CD4-positive, CD25-positive, alpha-beta regulatory T cell (primary cell): ENCODE measurements at regions not wholly inside any gene's neighbourhood (a gene's known extent, or its start where the extent isn't known, plus 50 kb on each side); places are given as distances from the start of the nearest gene placed in this dataset.

ENCODE experiments used
- ATAC-seq, 2 donors: fragments of 150-1000 bp; cut with Tn5 transposase; one replicate each; pipeline ENCODE4 v1.10.0; 2021; ENCODE audit warnings: low read depth in 2 of 2, moderate number of reproducible peaks in 2 of 2, moderate library complexity in 1 of 2
- DNase-seq, 3 donors: peaks; one replicate each; pipeline versions ENCODE4 v3.0.0 to v3.0.0-alpha.2; 2012 to 2022; ENCODE audit warnings: mixed read lengths in 1 of 3
- H3K27ac ChIP-seq: one replicate; pipeline ENCODE4 v1.7.0; 2013; ENCODE audit warnings: mild to moderate bottlenecking, low read length; ENCODE audit not compliant: insufficient read depth, poor library complexity, severe bottlenecking
- H3K27me3 ChIP-seq: one replicate; pipeline ENCODE4 v1.7.0; 2013; ENCODE audit warnings: low read length; ENCODE audit not compliant: control insufficient read depth, insufficient read depth
- H3K36me3 ChIP-seq: one replicate; pipeline ENCODE4 v1.7.0; 2013; ENCODE audit warnings: mild to moderate bottlenecking, low read length, moderate library complexity; ENCODE audit not compliant: control insufficient read depth, insufficient read depth
- H3K4me1 ChIP-seq: 2 replicates; pipeline ENCODE4 v1.7.0; 2013; ENCODE audit warnings: mild to moderate bottlenecking, low read length; ENCODE audit not compliant: insufficient read depth, control insufficient read depth, poor library complexity, severe bottlenecking
- H3K4me3 ChIP-seq: one replicate; pipeline ENCODE4 v1.7.0; 2013; ENCODE audit warnings: low read depth, mild to moderate bottlenecking, low read length, moderate library complexity
- H3K9me3 ChIP-seq, 2 experiments: 1 replicate in 1 of 2; 2 replicates in 1 of 2; pipeline ENCODE4 v1.7.0; 2013; ENCODE audit warnings: low read length in 2 of 2, mild to moderate bottlenecking in 1 of 2, moderate library complexity in 1 of 2; ENCODE audit not compliant: control insufficient read depth in 2 of 2
- H3K27ac Mint-ChIP-seq, 3 donors: one replicate each; pipeline ENCODE4 v1.8.0; 2020 to 2022; ENCODE audit warnings: mild to moderate bottlenecking in 3 of 3, mixed read lengths in 3 of 3, moderate library complexity in 2 of 3
- H3K27me3 Mint-ChIP-seq: one replicate; pipeline ENCODE4 v1.8.0; 2022; ENCODE audit warnings: mild to moderate bottlenecking, mixed read lengths
- H3K36me3 Mint-ChIP-seq: one replicate; pipeline ENCODE4 v1.8.0; 2020; ENCODE audit warnings: mixed read lengths
- H3K4me1 Mint-ChIP-seq, 4 donors: one replicate each; pipeline ENCODE4 v1.8.0; 2020 to 2022; ENCODE audit warnings: mixed read lengths in 4 of 4, mild to moderate bottlenecking in 1 of 4
- H3K4me3 Mint-ChIP-seq, 4 donors: one replicate each; pipeline ENCODE4 v1.8.0; 2020 to 2022; ENCODE audit warnings: mild to moderate bottlenecking in 4 of 4, mixed read lengths in 4 of 4, moderate library complexity in 3 of 4
- H3K9me3 Mint-ChIP-seq, 7 donors: one replicate each; pipeline ENCODE4 v1.8.0; 2020 to 2022; ENCODE audit warnings: mixed read lengths in 7 of 7, mild to moderate bottlenecking in 3 of 7, moderate library complexity in 2 of 7

GRCh38 chr14:49366416-49366815, 219.8 kb downstream of the RPS29 start:
- ATAC-seq (no peak), DNase-seq (no peak)
- H3K36me3 Mint-ChIP-seq, result no peaks in the 10 kb centered on the region
- Histone ChIP-seq H3K9me3 (no peaks in the 10 kb centered on the region), H3K27ac (no peak overlapping the region), H3K27me3 (no peaks in the 10 kb centered on the region), H3K4me1 (no peaks in the 10 kb centered on the region), H3K4me3 (no peak overlapping the region), H3K36me3 (no peaks in the 10 kb centered on the region)
- no peak overlapping the region for H3K27ac Mint-ChIP-seq
- H3K9me3 Mint-ChIP-seq, result peaks cover 0 to 7% (median 0%) of the 10 kb centered on the region in 7 donors
- no peak overlapping the region for H3K4me3 Mint-ChIP-seq
- no peaks in the 10 kb centered on the region for H3K4me1 Mint-ChIP-seq
- no peaks in the 10 kb centered on the region for H3K27me3 Mint-ChIP-seq

GRCh38 chr14:49364752-49365117, 221.4 kb downstream of the RPS29 start:
- Mint-ChIP-seq H3K27me3 (no peaks in the 10 kb centered on the region), H3K9me3 (peaks cover 0 to 17% (median 0%) of the 10 kb centered on the region in 7 donors), H3K27ac (no peak overlapping the region), H3K4me3 (no peak overlapping the region), H3K4me1 (no peaks in the 10 kb centered on the region), H3K36me3 (no peaks in the 10 kb centered on the region)
- Histone ChIP-seq H3K4me3 (no peak overlapping the region), H3K9me3 (no peaks in the 10 kb centered on the region), H3K27ac (no peak overlapping the region), H3K36me3 (no peaks in the 10 kb centered on the region), H3K27me3 (no peaks in the 10 kb centered on the region), H3K4me1 (no peaks in the 10 kb centered on the region)
- ATAC-seq, result no peak
- no peak for DNase-seq

- Histone ChIP-seq H3K27me3 (no peaks in the 10 kb centered on the region), H3K27ac (no peak overlapping the region)
- H3K9me3 Mint-ChIP-seq, result peaks cover 0 to 20% (median 2%) of the 10 kb centered on the region in 7 donors
Measured at GRCh38 chr14:49363821-49364751, 222.1 kb downstream of the RPS29 start.

DNA sequence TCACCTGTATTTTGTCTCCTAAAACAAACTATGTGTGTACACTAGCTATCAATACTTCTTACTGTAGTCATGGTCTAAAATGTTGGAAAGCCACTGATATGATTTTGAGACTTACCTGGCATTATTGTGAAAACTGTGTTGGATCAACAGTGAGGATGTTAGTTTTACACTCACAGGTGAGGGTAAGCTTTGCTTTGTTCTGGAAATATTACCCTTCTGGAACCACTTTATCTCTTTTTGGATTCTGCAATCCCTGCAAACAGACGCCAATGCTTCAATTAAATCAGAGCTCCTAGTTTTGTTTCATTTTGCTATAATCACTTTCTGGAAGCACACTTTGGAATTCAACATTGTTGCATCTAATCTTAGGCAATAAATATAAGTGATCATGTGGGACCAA, 223.3 kb downstream of the RPS29 start:
- H3K9me3 Mint-ChIP-seq, result peaks cover 0 to 22% (median 4%) of the 10 kb centered on the region in 7 donors
- no peak overlapping the region for H3K27ac Mint-ChIP-seq

More at GRCh38 chr14:49363821-49364751, 222.1 kb downstream of the RPS29 start:
- Mint-ChIP-seq H3K4me1 (no peaks in the 10 kb centered on the region), H3K27me3 (no peaks in the 10 kb centered on the region), H3K36me3 (no peaks in the 10 kb centered on the region), H3K4me3 (no peak overlapping the region), H3K27ac (no peak overlapping the region)
- H3K36me3 ChIP-seq, result no peaks in the 10 kb centered on the region
- H3K4me1 ChIP-seq, result no peaks in the 10 kb centered on the region
- no peaks in the 10 kb centered on the region for H3K9me3 ChIP-seq
- H3K4me3 ChIP-seq, result no peak overlapping the region
- DNase-seq (no peak), ATAC-seq (no peak)

GRCh38 chr14:49339130-49339529, 247.1 kb downstream of the RPS29 start:
- Histone ChIP-seq H3K4me1 (no peaks in the 10 kb centered on the region), H3K9me3 (no peaks in the 10 kb centered on the region), H3K27ac (no peak overlapping the region), H3K4me3 (no peak overlapping the region), H3K27me3 (no peaks in the 10 kb centered on the region), H3K36me3 (no peaks in the 10 kb centered on the region)
- Mint-ChIP-seq H3K9me3 (peaks cover 0 to 5% (median 0%) of the 10 kb centered on the region in 7 donors), H3K27ac (no peak overlapping the region), H3K4me3 (no peak overlapping the region), H3K36me3 (no peaks in the 10 kb centered on the region), H3K27me3 (peaks cover 8% of the 10 kb centered on the region), H3K4me1 (no peaks in the 10 kb centered on the region)
- DNase-seq (no peak), ATAC-seq (no peak)

More for the DNA sequence above, 223.3 kb downstream of the RPS29 start:
- Histone ChIP-seq H3K4me3 (no peak overlapping the region), H3K27ac (no peak overlapping the region), H3K36me3 (no peaks in the 10 kb centered on the region), H3K9me3 (no peaks in the 10 kb centered on the region), H3K4me1 (no peaks in the 10 kb centered on the region), H3K27me3 (no peaks in the 10 kb centered on the region)
- H3K4me1 Mint-ChIP-seq, result no peaks in the 10 kb centered on the region
- no peak for DNase-seq
- no peak overlapping the region for H3K4me3 Mint-ChIP-seq
- no peaks in the 10 kb centered on the region for H3K36me3 Mint-ChIP-seq
- H3K27me3 Mint-ChIP-seq, result no peaks in the 10 kb centered on the region
- ATAC-seq, result no peak

DNA sequence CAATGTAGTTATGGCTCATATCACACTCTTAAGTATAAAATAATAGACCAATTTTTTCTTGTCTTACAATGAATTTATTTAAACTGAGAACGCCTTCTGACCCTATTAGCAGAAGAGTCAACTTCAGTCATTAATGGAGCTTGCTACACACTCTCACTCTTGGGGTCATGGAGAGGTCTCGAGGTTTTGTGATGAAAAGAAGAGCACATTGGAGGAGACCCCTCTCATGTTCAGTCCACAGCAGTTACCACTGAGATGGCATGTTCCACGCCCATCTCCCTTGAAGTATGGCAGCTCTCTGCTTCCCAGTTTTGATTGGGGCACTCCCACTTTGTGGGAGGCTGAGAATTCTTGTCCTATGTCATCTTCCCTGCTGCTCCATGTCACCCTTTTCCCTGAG, 266.4 kb downstream of the RPS29 start:
- no peak for DNase-seq
- Histone ChIP-seq H3K36me3 (no peaks in the 10 kb centered on the region), H3K4me3 (no peak overlapping the region), H3K27me3 (no peaks in the 10 kb centered on the region), H3K9me3 (no peaks in the 10 kb centered on the region), H3K4me1 (no peaks in the 10 kb centered on the region), H3K27ac (no peak overlapping the region)
- H3K4me3 Mint-ChIP-seq, result no peak overlapping the region
- H3K4me1 Mint-ChIP-seq, result no peaks in the 10 kb centered on the region
- peaks cover 7% of the 10 kb centered on the region for H3K27me3 Mint-ChIP-seq
- ATAC-seq, result no peak
- H3K27ac Mint-ChIP-seq, result no peak overlapping the region
- no peaks in the 10 kb centered on the region for H3K36me3 Mint-ChIP-seq
- peaks cover 0 to 5% (median 1%) of the 10 kb centered on the region in 7 donors for H3K9me3 Mint-ChIP-seq

DNA sequence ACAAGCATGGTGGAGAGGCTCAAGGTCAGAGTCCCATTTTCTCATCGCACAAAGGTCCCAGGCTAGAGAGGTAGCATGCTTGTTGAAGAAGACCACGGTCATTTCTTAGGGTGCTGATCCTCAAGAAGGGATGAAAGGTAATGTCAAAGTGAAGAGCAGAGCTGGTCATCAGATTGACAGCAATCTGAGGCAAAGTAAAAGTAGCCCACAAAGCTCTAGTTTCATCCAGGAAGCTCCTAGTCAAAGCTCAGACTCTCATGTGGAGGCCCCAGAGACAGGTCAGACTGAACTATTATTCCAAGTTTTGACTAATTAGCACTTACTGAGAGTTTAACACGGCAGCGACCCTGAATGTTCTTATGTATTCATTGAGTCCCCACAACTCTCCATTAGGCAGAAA, 270.6 kb downstream of the RPS29 start:
- Mint-ChIP-seq H3K27me3 (peaks cover 7% of the 10 kb centered on the region), H3K4me3 (no peak overlapping the region), H3K4me1 (no peaks in the 10 kb centered on the region), H3K36me3 (no peaks in the 10 kb centered on the region), H3K27ac (no peak overlapping the region), H3K9me3 (peaks cover 0 to 5% (median 1%) of the 10 kb centered on the region in 7 donors)
- H3K4me1 ChIP-seq, result no peaks in the 10 kb centered on the region
- no peaks in the 10 kb centered on the region for H3K36me3 ChIP-seq
- no peak overlapping the region for H3K27ac ChIP-seq
- H3K4me3 ChIP-seq, result no peak overlapping the region
- DNase-seq (no peak), ATAC-seq (no peak)
- H3K27me3 ChIP-seq, result no peaks in the 10 kb centered on the region
- no peaks in the 10 kb centered on the region for H3K9me3 ChIP-seq

- Mint-ChIP-seq H3K4me3 (no peak overlapping the region), H3K36me3 (no peaks in the 10 kb centered on the region), H3K9me3 (peaks cover 0 to 5% (median 1%) of the 10 kb centered on the region in 7 donors), H3K27ac (no peak overlapping the region), H3K4me1 (no peaks in the 10 kb centered on the region), H3K27me3 (peaks cover 7% of the 10 kb centered on the region)
- Histone ChIP-seq H3K4me1 (no peaks in the 10 kb centered on the region), H3K36me3 (no peaks in the 10 kb centered on the region), H3K27me3 (no peaks in the 10 kb centered on the region), H3K4me3 (no peak overlapping the region), H3K9me3 (no peaks in the 10 kb centered on the region), H3K27ac (no peak overlapping the region)
- ATAC-seq, result no peak
- DNase-seq, result no peak
Measured at GRCh38 chr14:49314737-49315136, 271.4 kb downstream of the RPS29 start.
